Muscle of leg (tissue), 3 donors: ENCODE measurements at regions not wholly inside any gene's neighbourhood (a gene's known extent, or its start where the extent isn't known, plus 50 kb on each side); places are given as distances from the start of the nearest gene placed in this dataset.

Experiments
- DNase-seq: peaks from one replicate; pipeline ENCODE4 v3.0.0; 2013
- H3K27ac ChIP-seq: one replicate; pipeline ENCODE4 v1.5.1; 2013; ENCODE audit warnings: mild to moderate bottlenecking, low read length, control low read depth
- H3K27me3 ChIP-seq: one replicate; pipeline ENCODE4 v1.6.1; 2013; ENCODE audit warnings: low read length; ENCODE audit not compliant: control insufficient read depth, insufficient read depth
- H3K36me3 ChIP-seq: one replicate; pipeline ENCODE4 v1.6.1; 2013; ENCODE audit warnings: low read length; ENCODE audit not compliant: control insufficient read depth, insufficient read depth
- H3K4me1 ChIP-seq: one replicate; pipeline ENCODE4 v1.6.1; 2013; ENCODE audit warnings: low read length; ENCODE audit not compliant: control insufficient read depth, insufficient read depth
- H3K4me3 ChIP-seq: one replicate; pipeline ENCODE4 v1.5.1; 2013; ENCODE audit warnings: low read length, control low read depth
- H3K9me3 ChIP-seq: replicated peaks from 2 replicates; pipeline ENCODE4 v1.6.1; 2013; ENCODE audit warnings: low read depth, low read length; ENCODE audit not compliant: control insufficient read depth
- WGBS: methylation state at CpG from one replicate; pipeline ENCODE4 v1.1.5; 2013; ENCODE audit warnings: missing lambda C conversion rate; ENCODE audit not compliant: insufficient coverage; 5-methylcytosine and 5-hydroxymethylcytosine counted together

DNA sequence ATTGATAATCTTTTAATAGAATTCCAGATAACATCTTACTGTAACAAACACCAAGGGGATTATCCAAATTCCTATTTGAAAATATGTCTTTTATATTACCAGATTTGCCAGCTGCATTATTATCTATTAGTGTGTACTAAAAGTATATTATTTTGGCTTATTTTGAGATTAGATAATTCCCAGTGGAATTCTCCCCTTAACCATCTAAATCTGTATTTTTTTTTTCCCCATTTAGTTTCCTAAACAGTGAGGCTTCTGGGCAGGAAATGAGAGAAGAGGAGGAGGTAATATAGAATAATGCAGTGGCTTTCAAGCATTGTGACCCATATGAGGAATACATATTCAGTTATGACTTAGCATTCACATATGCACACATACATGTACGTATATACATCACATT, 53.5 kb upstream of the ABL1 start:
- Histone ChIP-seq H3K4me1 (peaks cover 28% of the 10 kb centered on the region), H3K27ac (peak overlapping the region; percentile 82), H3K9me3 (no peaks in the 10 kb centered on the region), H3K27me3 (no peaks in the 10 kb centered on the region), H3K36me3 (no peaks in the 10 kb centered on the region), H3K4me3 (no peak overlapping the region)
- no CpG with 5 or more reads among the region's 1 CpG for WGBS
- DNase-seq, result peak; percentile 54

DNA sequence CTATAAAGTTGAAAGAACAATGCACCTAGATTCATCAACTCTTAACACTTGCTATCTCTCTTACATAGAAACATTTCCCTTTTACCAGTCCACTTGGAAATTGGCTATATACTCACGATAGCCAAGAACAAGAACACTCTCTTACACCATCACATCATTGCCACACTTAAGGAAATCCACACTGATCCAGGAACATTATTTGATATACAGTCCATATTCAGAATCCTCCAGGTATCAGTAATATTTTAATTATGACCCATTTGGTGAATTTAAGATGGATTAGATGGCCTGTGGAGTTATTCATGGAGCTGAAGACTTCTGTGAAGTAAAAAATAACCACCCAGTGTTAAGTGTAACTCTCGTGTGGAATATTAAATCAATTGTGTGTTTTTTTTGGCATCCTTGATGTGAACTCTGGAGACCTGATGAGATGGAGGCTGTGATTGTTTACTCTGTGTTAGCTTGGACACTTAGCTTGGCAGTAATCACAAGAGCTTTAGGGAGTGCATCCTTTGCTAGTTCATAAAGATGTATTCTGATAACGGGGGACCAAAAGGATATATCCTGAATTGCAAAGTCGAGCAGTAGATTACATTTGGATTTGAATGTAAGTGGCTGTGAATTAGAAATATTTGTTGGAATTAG, 52.0 kb upstream of the ABL1 start:
- no peak overlapping the region for H3K4me3 ChIP-seq
- H3K36me3 ChIP-seq, result no peaks in the 10 kb centered on the region
- no peaks in the 10 kb centered on the region for H3K27me3 ChIP-seq
- H3K27ac ChIP-seq, result no peak overlapping the region
- H3K9me3 ChIP-seq, result no peaks in the 10 kb centered on the region
- peak; percentile 67 for DNase-seq
- 35% methylated on average over 3 of the region's 4 CpGs for WGBS
- peaks cover 28% of the 10 kb centered on the region for H3K4me1 ChIP-seq

DNA sequence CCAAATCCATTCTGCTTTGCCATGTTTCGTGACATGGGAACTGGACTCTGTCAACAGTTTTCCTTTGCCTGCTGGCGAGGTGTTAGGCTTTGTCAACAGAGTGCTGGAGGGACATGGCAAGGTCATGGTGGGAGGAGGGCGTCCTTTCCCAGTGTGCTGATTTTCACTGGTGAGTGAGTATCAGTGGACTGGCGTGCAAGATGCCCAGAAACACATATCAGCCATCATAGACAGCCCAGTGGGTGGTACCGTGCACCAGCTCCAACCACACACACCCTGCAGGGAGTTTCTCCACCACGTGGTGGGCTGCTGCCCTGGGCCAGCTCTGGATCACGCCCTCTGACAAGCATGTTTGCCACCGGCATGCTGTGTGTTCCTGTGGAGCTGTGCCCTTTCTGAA, 50.0 kb upstream of the ABL1 start:
- Histone ChIP-seq H3K36me3 (no peaks in the 10 kb centered on the region), H3K9me3 (peaks cover 12% of the 10 kb centered on the region), H3K4me1 (peaks cover 15% of the 10 kb centered on the region), H3K4me3 (no peak overlapping the region), H3K27me3 (no peaks in the 10 kb centered on the region), H3K27ac (no peak overlapping the region)
- WGBS, result 90% methylated on average over 6 of the region's 8 CpGs
- DNase-seq, result no peak
